GM12892 (cell line): ENCODE measurements at regions not wholly inside any gene's neighbourhood (a gene's known extent, or its start where the extent isn't known, plus 50 kb on each side); places are given as distances from the start of the nearest gene placed in this dataset.

Experiments used
- DNase-seq: peaks from one replicate; pipeline ENCODE4 v3.0.0; 2011; ENCODE audit not compliant: insufficient read length
- FAIRE-seq: peaks from 2 replicates; lab custom pipeline; 2011; peaks lifted over from hg19 to GRCh38; lab: Jason Lieb, UNC
- POLR2A ChIP-seq: IDR thresholded peaks from 2 replicates; pipeline ENCODE4 v1.6.1; 2011; ENCODE audit warnings: low read depth, low read length, control low read depth
- POLR2AphosphoS5 ChIP-seq: IDR thresholded peaks from 2 replicates; pipeline ENCODE4 v1.6.1; 2011; ENCODE audit warnings: low read depth, low read length, control low read depth
- TAF1 ChIP-seq: IDR thresholded peaks from 2 replicates; pipeline ENCODE4 v1.6.1; 2011; ENCODE audit warnings: low read depth, mild to moderate bottlenecking, control low read depth, low read length, borderline replicate concordance

DNA sequence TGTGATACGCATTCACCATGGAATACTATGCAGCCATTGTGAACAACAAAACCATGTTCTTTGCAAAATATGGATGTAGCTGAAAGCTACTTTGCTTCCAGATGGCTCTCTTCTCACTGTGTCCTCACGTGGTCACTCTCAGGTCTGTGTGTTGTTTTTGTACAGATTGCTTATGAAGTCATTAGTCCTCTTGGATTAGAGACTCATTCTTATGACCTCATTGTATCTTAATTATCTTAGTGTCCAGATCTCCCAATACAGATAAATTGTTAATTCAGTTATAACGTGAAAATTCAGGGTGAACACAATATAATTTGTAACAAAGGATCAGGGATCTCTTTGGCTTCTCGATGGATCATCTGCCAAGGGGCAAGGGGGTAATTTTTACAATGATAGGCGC is 100.4 kb upstream of the TOP3B start:
- FAIRE-seq (no peak), DNase-seq (no peak)
- no peak for TF ChIP-seq POLR2A
- TF ChIP-seq TAF1 = no peak
- no peak for TF ChIP-seq POLR2AphosphoS5

DNA sequence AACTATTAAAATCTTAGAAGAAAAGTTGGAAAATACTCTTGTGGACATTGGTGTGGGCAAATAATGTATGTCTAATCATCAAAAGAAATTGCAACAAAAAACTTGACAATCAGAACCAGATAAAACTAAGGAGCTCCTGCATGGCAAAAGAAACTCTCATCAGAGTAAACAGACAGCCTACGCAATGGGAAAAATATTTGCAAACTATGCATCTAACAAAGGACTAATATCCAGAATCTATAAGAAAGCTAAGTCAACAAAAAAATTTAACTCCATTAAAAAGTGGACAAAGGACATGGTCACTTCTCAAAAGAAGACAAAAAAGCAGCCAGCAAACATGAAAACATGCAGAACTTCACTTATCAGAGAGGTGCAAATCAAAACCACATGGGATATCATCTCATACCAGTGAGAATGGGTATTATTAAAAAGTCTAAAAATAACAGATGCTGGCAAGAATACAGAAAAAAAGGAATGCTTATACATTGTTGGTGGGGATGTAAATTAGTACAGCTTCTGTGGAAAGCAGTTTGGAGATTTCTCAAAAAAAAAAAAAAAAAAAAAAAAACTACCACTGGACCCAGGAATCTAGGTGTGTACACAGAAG is 99.7 kb upstream of the TOP3B start:
- TF ChIP-seq POLR2A (no peak), TAF1 (no peak), POLR2AphosphoS5 (no peak)

GRCh38 chr22:22080270-22080669 is 97.7 kb upstream of the TOP3B start:
- no peak for FAIRE-seq
- TF ChIP-seq POLR2AphosphoS5 (no peak), POLR2A (no peak), TAF1 (no peak)
- DNase-seq = no peak

More for the DNA sequence above, 99.7 kb upstream of the TOP3B start:
- DNase-seq (no peak), FAIRE-seq (no peak)

GRCh38 chr22:22079404-22080148 is 97.0 kb upstream of the TOP3B start:
- FAIRE-seq = no peak
- DNase-seq = no peak
- TF ChIP-seq POLR2AphosphoS5 (no peak), TAF1 (no peak), POLR2A (no peak)

DNA sequence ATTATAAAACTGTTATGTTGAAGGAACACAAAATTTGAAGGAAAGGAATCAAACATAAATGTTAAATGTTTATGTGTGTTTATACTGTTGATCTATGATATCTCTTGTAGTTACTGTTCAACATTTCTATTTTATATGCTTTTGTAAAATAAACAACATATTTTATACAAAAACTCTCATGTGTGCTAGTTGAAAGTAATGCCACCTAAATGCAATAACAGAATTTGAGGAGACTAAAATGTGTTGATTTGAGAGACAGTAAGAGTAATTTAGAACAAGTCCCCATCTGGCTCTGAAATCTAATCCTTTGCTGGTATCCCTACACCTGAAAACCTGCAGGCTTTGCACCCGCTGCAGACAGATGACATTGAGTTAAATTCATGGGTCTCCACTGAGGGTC is 95.7 kb upstream of the TOP3B start:
- TF ChIP-seq POLR2AphosphoS5 = no peak
- TF ChIP-seq TAF1 = no peak
- TF ChIP-seq POLR2A = no peak
- no peak for FAIRE-seq

GRCh38 chr22:22076932-22077703 is 94.5 kb upstream of the TOP3B start:
- FAIRE-seq = no peak
- no peak for DNase-seq
- TF ChIP-seq POLR2AphosphoS5 = no peak
- no peak for TF ChIP-seq TAF1
- TF ChIP-seq POLR2A = no peak

More for the DNA sequence above, 95.7 kb upstream of the TOP3B start:
- no peak for DNase-seq

DNA sequence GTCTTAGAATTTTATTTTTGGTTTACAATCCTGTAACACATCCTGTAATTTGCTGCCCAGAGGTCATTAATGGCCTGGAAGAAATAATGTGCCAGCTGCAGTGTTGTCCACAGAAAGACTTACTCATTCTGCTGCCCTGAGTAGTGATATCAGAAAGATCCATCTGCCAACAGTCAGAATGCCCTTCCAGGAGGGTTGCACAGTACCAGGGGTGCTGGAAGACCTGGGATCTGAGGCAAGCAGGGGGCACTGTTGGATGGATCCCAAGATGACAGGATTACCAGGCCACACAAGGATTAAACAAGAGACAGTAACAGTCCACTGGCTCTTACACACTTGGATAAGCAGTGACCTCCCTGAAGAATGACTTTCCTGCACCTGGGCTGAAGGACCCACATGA is 93.8 kb upstream of the TOP3B start:
- no peak for FAIRE-seq
- TF ChIP-seq TAF1 (no peak), POLR2A (no peak), POLR2AphosphoS5 (no peak)
- DNase-seq = no peak

DNA sequence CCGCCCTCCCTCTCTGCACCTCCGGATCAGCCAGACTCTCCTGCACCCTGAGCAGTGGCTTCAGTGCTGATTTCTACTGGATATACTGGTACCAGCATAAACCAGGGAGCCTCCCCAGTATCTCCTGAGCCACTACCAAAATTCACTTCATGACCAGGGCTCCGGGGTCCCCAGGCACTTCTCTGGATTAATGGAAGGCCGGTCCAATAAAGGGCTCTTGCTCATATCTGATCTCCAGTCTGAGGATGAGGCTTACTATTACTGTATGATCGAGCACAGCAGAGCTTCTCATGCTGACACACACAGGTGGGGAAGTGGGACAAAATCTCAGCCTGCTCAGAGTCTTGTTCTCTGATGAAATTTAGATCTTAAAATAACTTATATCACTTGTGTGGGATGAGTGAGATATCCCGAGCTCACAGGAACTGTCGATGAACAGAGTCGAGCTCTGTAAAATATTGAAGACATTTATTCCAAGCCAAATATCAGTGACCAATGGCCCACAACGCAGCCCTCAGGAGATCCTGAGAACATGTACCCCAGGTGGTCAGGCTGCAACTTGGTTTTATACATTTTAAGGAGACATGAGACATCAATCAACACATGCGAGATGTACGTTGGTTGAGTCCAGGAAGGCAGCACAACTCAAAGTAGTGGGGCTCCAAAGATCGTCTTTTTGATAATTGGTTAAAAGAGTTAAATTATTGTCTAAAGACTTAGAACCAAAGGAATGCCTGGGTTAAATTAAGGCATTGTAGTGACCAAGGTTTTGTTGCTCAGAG is 93.0 kb upstream of the TOP3B start:
- TF ChIP-seq POLR2A = no peak
- no peak for TF ChIP-seq TAF1
- TF ChIP-seq POLR2AphosphoS5 = no peak
- DNase-seq = no peak
- FAIRE-seq = no peak

- no peak for DNase-seq
- TF ChIP-seq POLR2AphosphoS5 = no peak
- no peak for TF ChIP-seq POLR2A
- TF ChIP-seq TAF1 = no peak
- no peak for FAIRE-seq
Observed at GRCh38 chr22:22074634-22075381, 92.2 kb upstream of the TOP3B start.

GRCh38 chr22:22073769-22074561 is 91.4 kb upstream of the TOP3B start:
- DNase-seq = no peak
- TF ChIP-seq POLR2AphosphoS5 = no peak
- TF ChIP-seq POLR2A = no peak
- no peak for TF ChIP-seq TAF1
- no peak for FAIRE-seq
